EH (cell line): ENCODE measurements at regions not wholly inside any gene's neighbourhood (a gene's known extent, or its start where the extent isn't known, plus 50 kb on each side); places are given as distances from the start of the nearest gene placed in this dataset.
A peak's percentile ranks its signal among the peaks of the same experiment; 100 is the strongest.
"Not testable (repeated sequence)": the region's sequence is repeated elsewhere in the genome, so short reads cannot be mapped to it uniquely, and the experiment has no call there.

Source experiments
- DNase-seq: peaks from one replicate; pipeline ENCODE4 v3.0.0-alpha.2; 2015; ENCODE audit warnings: low read depth

DNA sequence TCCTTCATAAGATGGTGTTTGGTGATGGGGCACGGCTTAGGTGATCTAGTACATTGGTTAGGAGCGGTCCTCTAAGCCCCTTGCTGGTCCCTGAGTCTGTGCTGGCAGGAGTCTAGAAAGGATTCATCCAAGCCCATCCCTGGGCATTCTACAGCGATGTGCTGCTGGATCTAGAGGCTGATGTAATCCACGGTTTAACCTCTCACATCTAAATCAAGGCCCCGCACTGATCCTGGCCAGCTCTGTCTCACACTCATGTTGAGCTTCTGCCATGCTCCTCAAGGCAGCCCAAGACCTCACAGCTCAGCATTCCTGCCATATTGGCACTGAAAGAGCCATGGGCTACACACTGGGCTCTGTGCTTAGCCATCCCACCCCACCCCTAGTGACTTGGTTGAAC lies 664.8 kb downstream of the STK39 start:
- DNase-seq, result no peak

DNA sequence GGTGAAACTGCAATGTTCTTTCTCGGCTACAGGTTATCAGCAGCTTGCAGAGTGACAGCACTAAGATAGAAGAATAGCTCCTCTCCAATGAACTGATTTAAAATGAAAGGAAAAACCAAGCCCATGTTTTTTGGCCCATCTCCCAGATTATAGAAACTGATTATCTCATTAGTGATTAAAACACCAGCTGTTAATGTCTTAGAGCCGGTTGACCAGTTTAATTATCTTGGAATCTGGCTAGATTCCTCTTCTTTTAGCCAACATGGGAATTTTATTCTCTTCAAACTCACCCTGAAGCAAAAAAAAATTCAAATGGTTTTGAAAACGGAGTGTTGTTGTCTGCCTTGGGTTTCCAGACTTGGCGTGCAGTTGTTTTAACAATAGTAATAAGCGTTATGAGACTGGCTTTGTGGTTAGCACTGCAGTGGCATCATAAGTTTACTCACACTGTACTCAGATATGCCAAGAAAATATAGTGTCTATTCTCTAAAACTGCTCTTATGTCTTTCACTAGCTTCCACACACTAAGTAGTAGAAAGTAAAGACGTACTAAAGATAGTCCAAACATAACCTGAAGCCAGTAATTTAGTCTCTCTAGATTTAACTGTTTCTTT lies 665.3 kb downstream of the STK39 start:
- no peak for DNase-seq

DNA sequence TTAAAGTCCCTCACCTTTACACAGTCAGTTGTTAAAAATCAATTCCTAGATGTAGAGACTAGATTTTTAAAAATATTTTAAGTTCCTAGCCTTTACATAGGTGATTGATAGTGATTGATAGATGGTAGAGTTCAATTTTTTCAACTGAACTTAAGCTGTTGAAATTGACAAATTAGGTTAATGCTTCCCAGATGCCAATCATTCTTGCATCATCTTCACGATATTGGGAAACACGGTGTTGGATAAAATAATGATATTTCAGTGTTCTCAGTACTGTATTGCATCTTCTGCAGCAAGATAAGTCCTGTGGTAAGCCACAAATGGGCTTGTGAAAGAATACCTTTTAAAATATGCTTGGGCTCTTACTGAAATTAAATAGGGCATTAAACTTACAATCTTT lies 667.6 kb downstream of the STK39 start:
- no peak for DNase-seq

DNA sequence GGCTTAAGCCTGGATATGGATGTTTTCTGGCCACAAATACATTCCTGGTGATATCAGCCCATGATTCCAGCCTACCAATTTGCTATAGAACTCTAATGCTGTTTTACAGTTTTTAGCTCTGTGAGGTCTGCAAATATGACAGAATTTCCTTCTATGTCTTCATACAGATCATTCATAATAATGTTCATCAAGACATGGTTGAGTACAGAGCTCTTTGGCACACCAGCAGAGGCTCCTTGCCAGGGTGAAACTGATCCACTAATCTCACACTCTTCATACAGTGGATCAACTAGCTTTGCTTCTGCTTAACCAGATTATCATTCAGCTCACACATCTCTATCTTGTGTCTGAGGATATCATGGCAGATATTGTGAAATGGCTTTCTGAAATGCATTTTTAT lies 672.1 kb downstream of the STK39 start:
- DNase-seq, result no peak

DNA sequence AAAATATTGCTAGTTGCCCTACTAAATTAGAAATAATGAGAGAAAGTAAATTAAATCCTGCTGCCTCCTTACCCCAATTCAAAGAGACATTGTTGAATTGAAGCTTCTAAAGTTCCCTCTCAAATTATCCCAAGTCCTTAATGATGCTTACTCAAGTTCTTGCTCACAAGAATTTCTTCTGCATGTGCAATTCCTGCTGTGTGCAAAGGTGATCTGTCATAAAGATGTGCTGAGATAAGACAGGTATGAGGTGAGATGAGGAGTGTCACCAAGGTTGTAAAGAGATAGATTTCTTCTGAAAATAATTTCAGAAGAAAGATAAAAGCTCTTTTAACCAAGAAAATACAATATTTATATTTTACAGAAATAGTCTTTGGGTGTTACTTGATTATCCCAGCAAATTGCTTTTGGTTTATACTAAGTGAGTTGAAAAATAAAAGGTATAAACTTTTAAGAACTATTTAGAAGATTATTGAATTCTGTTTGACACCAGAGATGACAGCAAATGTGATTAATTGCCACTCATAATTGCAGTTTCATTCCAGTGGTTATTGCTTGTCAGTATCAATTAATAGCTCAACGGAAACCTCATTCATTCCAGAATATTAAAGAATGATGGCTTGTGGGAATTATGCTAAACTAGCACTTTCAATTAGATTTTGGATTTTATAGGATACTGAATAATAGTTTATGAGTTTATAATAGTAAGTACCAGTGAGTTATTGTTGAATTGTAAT lies 674.3 kb downstream of the STK39 start:
- no peak for DNase-seq

DNA sequence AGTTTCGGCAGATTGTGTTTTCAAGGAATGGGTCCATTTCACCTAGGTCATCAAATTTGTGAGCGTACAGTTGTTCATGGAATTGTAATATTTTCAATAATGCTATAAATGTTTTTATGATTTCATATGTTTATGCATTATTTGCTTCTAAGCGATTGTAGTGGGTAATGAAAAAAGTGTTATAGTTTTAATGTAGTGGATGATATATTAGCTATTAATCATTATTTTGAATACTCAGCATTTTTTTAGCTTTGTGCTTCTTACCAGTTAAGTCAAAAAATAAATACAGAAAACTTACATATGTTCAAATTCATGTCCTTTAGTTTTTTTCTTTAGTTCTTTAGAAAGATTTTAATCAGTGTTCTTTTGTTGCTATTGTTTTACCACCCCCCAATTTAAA lies 677.0 kb downstream of the STK39 start:
- no peak for DNase-seq

DNA sequence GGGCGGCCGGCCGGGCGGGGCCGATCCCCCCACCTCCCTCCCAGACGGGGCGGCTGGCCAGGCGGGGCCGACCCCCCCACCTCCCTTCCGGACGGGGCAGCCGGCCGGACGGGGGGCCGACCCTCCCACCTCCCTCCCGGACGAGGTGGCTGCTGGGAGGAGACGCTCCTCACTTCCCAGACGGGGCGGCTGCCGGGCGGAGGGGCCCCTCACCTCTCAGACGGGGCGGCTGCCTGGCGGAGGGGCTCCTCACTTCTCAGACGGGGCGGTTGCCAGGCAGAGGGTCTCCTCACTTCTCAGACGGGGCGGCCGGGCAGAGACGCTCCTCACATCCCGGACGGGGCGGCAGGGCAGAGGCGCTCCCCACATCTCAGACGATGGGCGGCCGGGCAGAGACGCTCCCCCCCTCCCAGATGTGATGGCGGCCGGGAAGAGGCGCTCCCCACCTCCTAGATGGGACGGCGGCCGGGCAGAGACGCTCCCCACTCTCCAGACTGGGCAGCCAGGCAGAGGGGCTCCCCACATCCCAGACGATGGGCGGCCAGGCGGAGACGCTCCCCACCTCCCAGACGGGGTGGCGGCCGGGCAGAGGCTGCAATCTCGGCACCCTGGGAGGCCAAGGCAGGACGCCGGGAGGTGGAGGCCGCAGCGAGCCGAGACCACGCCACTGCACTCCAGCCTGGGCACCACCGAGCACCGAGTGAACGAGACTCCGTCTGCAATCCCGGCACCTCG lies 675.8 kb downstream of the XIRP2 start:
- not testable (repeated sequence) for DNase-seq

DNA sequence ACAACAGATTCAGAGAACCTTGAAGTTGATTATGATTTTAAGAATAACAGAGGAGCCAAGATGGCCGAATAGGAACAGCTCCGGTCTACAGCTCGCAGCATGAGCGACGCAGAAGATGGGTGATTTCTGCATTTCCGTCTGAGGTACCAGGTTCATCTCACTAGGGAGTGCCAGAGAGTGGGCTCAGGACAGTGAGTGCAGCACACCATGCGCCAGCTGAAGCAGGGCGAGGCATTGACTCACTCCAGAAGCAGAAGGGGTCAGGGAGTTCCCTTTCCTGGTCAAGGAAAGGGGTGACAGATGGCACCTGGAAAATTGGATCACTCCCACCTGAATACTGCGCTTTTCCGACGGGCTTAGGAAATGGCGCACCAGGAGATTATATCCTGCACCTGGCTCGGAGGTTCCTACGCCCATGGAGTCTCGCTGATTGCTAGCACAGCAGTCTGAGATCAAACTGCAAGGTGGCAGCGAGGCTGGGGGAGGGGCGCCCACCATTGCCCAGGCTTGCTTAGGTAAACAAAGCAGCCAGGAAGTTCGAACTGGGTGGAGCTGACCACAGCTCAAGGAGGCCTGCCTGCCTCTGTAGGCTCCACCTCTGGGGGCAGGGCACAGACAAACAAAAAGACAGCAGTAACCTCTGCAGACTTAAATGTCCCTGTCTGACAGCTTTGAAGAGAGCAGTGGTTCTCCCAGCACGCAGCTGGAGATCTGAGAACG lies 670.2 kb downstream of the XIRP2 start:
- not testable (repeated sequence) for DNase-seq

DNA sequence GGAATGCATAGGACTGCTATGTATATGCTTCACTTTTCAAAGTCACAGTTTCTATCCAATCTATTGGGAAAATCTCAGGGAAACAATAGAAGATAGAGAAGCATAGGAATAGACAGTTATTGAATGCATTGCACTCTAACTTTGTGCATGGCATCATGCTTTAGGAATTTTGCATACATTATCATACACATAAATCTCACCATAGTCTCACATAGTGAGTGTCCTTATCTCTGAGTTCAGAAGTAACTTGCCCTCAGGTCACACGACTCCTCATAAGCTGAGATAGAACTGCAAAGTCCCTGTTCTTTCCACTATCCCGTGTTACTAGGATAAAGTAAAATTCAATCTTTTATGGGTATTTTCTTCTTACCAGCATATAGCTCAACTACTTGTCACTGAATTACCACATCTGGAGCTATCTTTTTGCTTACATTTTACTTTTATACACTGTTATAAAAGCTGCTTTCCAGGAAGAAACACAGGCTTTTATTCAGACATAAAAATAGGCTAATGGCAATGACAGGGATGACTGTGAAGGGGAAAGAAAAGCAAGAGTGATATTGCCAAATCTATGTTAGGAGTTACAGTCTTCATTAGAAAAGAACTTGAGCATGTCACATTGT lies 666.9 kb downstream of the XIRP2 start:
- DNase-seq, result no peak

DNA sequence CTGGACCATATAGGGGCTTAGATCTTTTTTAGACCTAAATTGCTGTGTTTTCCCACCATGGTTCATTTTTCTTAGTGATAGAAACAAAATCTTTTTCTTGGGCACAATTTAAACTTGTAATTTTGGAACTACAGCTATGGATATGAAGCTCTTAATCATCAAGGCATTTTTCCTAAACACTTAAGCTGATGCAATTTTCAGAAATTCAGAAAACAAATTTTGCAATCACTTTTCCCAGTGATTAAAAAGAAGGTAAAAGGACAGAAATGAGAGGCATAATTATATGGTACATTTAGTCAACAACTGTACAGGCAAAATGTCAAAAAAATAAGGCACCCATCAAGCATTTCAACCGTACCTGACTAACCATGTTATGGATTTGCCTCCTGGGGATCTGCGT lies 665.4 kb downstream of the XIRP2 start:
- DNase-seq, result no peak

DNA sequence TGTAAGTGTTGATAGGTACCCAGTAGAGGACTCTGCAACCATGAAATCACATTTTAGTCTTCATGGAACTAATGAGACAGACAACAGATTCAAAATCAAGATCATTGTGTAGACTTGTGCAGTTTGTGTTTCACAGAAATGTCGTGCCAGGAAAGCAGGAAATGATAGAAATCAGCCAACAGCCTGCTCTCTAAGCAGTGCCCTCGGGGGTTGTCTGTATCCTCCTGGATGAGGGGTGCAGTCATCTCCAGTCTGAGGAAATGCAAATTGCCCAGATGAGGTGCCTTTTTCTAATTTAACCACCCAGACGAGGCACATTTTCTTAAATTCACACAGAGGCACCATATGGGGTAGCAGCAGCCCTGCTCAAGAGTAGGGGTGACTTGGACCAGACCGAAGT lies 663.1 kb downstream of the XIRP2 start:
- no peak for DNase-seq

DNA sequence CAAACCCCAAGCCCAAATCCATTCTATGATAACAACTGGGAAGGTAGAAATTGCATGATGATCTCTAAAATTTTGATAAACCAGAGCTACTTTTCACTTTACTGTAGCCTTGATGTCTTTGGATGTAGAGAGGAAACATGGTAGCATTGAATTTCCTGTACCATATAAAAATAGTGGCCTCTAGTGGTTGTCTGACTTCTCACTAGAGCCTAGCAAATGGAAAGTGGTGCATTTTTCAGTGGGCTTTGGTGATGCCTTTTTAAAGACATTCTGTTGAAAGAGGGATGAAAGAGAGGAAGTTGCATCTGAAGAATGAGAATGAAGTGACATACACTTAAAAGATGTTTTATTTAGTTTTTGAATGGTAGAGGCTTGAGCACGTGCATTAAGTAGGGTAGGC lies 662.2 kb downstream of the XIRP2 start:
- DNase-seq, result peak; percentile 3

DNA sequence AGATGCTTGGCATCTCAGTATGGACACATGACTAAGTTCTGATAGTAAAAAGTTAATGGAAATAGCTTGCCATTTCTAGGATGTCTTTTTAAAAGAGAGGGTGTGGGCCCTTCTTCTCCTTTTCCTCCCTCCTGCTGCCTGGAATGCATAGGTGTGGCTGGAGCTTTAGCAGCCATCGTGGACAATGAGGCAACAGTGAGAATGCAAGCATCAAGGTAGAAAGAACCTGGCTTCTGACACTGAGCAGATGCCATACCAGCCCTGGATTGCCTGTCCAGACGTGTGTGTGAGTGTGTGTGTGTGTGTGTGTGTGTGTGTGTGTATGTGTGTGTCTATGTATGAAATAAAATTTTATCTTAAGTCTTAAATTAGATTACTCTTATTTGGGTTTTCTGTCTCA lies 660.1 kb downstream of the XIRP2 start:
- DNase-seq, result no peak

DNA sequence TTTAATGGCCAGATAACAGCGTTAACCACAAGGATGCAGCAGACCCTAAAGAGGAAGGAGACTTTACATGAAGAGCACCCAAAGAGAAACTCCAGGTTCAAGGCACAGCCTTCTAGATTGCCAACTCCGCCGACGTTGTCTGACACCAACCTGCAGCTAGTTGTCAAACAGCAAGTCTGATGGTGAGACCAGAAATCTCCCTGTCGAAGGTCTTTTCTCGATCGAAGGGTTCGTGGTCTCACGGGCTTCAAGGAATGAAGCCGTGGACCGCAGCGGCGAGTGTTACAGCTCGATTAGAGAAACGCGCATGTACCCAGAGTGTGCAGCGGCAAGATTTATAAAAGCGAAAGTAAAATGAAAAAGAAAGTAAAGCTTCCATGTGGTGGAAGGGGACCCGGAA lies 656.3 kb downstream of the XIRP2 start:
- DNase-seq, result no peak

DNA sequence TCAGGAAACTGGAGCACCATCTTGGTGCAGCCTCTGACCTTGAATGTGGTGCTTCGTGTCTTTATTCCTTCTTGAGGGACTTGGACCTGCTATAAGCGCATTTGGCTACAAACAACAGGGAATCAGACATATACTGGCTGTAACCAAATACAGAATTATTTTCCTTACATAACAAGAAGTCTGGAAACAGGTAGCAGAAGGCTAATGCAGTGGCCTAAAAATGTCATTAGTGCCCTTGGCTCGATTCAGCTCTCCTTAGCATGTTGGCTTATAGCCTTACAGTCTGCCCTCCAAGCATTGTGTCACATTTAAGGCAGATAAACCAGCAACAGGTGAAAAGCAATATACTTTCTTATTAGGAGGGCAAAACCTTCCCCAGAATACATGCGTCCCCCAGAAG lies 655.4 kb downstream of the XIRP2 start:
- DNase-seq, result no peak

DNA sequence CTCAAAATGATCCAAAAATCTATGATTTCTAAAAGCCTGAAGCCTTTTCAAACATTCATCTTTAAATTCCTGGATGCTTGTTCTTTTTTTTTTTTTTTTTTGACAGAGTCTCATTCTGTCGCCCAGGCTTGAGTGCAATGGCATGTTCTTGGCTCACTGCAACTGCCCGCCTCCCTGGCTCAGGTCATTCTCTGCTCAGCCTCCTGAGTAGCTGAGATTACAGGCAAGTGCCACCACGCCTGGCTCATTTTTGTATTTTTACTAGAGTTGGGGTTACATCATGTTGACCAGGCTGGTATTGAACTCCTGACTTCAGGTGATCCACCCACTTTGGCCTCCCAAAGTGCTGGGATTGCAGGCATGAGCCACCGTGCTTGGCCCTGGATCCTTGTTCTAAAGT lies 649.5 kb downstream of the XIRP2 start:
- no peak for DNase-seq

DNA sequence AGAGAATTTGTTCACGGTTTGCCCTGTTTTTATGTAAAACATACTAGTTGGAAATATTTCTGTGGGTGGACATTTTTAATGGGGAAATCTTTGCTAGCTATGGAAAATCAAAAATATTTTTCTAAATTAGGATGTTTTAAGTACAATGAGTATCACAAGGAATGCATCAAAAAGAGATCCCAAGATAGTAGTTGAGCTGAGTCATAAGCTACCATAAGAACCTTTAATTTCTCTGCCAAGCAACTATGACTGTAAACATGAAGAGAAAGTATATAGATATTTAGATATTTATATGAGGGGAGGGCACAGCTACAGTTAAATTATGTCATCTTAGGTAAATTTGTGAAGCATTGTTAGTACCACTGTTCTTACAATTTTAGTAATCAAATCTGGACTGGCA lies 646.2 kb downstream of the XIRP2 start:
- peak; percentile 6 for DNase-seq

DNA sequence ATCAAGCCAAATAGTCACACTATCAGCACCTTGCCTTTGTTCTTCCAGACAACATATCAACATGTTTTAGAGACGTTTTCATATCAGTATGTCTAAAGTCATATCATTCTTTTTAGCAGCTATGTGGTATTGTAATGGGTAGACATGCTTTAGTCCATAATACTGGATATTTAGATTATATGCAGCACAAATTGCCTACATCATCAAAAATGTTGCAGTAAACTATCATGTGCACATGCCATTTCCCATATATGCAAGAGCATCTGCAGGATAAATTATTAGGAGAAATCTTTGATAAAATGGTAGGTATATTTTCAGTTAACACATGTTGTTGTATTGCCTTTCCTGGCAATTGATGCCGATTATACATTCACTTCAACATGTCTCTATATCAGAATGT lies 636.5 kb downstream of the XIRP2 start:
- DNase-seq, result no peak

DNA sequence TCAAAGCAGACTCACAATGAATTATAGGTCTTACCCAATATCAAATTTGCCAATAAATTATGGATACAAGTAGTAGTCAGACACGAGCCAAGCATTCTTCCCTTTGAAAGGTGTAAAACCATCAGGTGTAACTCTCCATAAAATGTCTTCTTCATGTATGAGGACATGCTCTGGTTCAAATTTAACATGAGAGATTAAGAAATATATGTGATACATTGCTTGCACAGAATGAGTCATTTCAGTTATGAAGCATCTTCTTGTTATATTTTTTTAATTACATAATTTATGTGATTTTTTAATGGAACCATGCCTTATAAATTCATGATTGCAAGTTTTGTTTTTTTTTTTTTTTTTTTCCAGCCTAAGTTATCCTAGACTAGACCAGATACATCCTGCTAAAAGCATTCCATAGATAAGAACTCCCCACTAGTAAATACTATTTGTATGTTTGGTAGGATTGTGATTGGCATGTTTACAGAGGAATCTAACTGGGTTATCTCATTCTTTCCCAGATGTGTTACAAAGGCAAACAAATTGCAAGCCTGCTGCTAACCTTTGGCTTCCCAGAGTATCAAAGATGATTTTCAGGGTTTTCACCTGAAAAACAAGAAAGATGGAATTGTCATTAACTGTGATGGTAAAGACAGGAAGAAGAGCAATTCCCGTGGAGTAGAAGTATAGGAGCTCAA lies 621.9 kb downstream of the XIRP2 start:
- DNase-seq, result no peak

DNA sequence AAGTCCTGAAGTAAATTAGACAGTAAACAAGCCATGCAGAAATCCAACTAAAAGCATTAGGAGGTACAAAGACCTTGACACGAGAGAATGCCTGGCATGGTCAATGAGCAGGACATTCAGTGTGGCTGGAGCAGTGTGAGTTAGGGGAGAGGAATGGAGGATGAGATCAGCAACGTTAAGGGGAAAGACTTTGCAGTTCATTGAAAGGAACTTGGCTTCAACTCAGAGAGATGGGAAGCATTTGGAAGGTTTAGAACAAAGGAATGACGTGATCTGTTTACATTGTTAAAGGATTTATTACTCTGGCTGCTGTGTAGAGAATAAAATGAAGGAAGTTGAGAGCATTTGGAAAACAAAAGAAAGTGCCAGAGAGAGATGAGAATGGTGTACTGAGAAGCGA lies 621.3 kb downstream of the XIRP2 start:
- DNase-seq, result peak; percentile 69

DNA sequence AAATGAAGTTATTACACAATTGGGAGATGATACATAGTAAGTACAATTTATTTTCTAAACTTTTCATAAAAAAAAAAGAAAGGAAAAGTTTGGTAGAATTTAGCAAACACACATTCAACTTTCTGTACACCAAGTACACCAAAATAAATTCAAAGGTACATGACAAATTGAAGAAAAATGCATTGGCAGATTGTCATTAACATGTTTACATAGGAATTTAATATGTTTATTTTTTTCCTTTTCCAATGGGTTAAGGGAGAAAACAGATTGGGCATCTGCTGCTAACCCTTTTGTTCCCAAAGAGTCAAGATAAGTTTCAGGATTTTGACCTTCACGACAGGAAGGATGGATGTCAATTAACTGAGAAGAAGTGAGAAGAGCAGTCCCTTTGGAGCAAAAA lies 620.4 kb downstream of the XIRP2 start:
- no peak for DNase-seq

DNA sequence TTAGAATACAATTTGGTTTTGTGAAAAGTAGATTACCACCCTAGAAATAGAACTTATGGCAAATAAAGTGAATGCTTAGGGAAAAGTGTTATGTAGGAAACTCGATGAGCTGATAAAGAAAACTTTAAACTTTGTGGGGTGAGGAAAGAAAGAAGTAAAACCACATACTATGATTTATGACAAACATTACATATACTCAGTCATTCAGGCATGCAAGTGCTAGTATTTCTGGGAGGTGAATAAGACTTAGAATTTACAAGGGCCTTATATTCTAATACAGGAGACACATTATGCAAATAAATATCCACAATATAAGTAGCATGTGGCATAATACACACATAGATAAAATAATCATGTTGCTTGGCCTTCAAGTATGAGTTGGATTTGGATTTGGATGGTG lies 618.1 kb downstream of the XIRP2 start:
- DNase-seq, result no peak
